Body of pancreas (tissue), 4 donors: ENCODE measurements at regions not wholly inside any gene's neighbourhood (a gene's known extent, or its start where the extent isn't known, plus 50 kb on each side); places are given as distances from the start of the nearest gene placed in this dataset.

Source experiments
- POLR2A ChIP-seq, 3 donors: fragments of 450-650 bp; IDR thresholded peaks; one replicate each; pipeline ENCODE4 v1.6.1; 2016; ENCODE audit warnings: antibody characterized with exemption in 3 of 3, mild to moderate bottlenecking in 2 of 3
- TF ChIP-seq, protein P1 (sequence below), 7 experiments: fragments of 450-650 bp in 4 of 7; fragments of 200-600 bp in 3 of 7; sonication (generic) in 3 of 7; IDR thresholded peaks; one replicate each; pipeline ENCODE4 v1.5.1; 2016 to 2019; ENCODE audit warnings: antibody characterized with exemption in 7 of 7

DNA sequence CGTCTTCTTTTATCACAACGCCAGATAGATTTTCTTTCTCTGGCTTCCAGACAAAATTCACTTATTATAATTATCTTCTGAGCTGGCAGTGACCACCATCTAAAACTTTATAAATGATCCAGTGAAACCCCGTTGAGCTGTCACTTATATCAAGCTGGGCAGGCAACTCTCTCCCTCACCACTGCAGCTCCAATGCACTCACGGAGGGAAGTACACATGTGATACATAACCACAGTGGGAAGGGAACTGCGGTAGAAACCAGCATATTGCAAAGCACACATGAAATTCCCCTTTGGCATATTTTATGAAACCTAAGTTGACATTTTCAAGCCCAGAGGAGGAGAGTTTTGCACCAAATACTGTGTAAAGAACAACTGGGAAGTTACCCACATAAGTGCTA, 536.9 kb downstream of the HACE1 start:
- TF ChIP-seq, protein P1, sequence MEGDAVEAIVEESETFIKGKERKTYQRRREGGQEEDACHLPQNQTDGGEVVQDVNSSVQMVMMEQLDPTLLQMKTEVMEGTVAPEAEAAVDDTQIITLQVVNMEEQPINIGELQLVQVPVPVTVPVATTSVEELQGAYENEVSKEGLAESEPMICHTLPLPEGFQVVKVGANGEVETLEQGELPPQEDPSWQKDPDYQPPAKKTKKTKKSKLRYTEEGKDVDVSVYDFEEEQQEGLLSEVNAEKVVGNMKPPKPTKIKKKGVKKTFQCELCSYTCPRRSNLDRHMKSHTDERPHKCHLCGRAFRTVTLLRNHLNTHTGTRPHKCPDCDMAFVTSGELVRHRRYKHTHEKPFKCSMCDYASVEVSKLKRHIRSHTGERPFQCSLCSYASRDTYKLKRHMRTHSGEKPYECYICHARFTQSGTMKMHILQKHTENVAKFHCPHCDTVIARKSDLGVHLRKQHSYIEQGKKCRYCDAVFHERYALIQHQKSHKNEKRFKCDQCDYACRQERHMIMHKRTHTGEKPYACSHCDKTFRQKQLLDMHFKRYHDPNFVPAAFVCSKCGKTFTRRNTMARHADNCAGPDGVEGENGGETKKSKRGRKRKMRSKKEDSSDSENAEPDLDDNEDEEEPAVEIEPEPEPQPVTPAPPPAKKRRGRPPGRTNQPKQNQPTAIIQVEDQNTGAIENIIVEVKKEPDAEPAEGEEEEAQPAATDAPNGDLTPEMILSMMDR (IDR thresholded peaks at IDR 0.05), result no peak
- no peak for TF ChIP-seq POLR2A (IDR thresholded peaks at IDR 0.05)
